ENCODE measurements at regions not wholly inside any gene's neighbourhood (a gene's known extent, or its start where the extent isn't known, plus 50 kb on each side); places are given as distances from the start of the nearest gene placed in this dataset.
"Not testable (repeated sequence)": the region's sequence is repeated elsewhere in the genome, so short reads cannot be mapped to it uniquely, and the experiment has no call there.

DNA sequence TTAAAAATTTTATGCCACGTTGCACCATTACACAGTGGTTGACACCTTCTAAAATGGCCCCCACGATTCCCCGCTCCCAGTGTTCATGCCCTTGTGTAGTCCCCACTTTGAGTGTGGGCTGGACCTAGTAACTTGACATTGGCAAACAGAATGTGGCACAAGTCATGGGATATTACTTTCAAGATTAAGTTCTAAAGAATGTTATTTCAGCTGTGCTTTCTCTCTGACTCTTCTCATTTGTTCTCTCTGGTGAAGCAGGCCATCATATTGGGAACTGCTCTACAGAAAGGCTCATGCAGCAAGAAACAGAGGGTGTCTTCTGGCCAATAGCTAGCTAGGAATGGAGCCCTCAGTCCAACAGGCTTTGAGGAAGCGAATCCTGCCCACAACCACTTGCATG is 67.1 kb downstream of the ATXN3L start:
- TF ChIP-seq POLR2A (IDR thresholded peaks at IDR 0.05; ENCODE audit: low read length) (no peak), GATA1 (IDR thresholded peaks at IDR 0.05; ENCODE audit: low read depth, low read length) (no peak)

GRCh38 chrX:13250826-13251580 is 68.8 kb downstream of the ATXN3L start:
- DNase-seq: no peak
- no peak for TF ChIP-seq POLR2A (IDR thresholded peaks at IDR 0.05; ENCODE audit: low read length)
- no peak for TF ChIP-seq GATA1 (IDR thresholded peaks at IDR 0.05; ENCODE audit: low read depth, low read length)

More for the DNA sequence above, 67.1 kb downstream of the ATXN3L start:
- no peak for DNase-seq

GRCh38 chrX:13248867-13249486 is 70.9 kb downstream of the ATXN3L start:
- DNase-seq: no peak
- TF ChIP-seq GATA1 (IDR thresholded peaks at IDR 0.05; ENCODE audit: low read depth, low read length) (no peak), POLR2A (IDR thresholded peaks at IDR 0.05; ENCODE audit: low read length) (no peak)

GRCh38 chrX:13239272-13239671 is 80.6 kb downstream of the ATXN3L start:
- DNase-seq: no peak
- no peak for TF ChIP-seq GATA1 (IDR thresholded peaks at IDR 0.05; ENCODE audit: low read depth, low read length)
- TF ChIP-seq POLR2A (IDR thresholded peaks at IDR 0.05; ENCODE audit: low read length): no peak

- peak in 1 of 2 experiments; percentile 0 for DNase-seq
- TF ChIP-seq GATA1 (IDR thresholded peaks at IDR 0.05; ENCODE audit: low read depth, low read length) (no peak), POLR2A (IDR thresholded peaks at IDR 0.05; ENCODE audit: low read length) (no peak)
Measured at GRCh38 chrX:13235930-13236329, 83.9 kb downstream of the ATXN3L start.

- no peak for DNase-seq
- no peak for TF ChIP-seq POLR2A (IDR thresholded peaks at IDR 0.05; ENCODE audit: low read length)
- TF ChIP-seq GATA1 (IDR thresholded peaks at IDR 0.05; ENCODE audit: low read depth, low read length): no peak
Measured at GRCh38 chrX:13232484-13232883, 87.4 kb downstream of the ATXN3L start.

DNA sequence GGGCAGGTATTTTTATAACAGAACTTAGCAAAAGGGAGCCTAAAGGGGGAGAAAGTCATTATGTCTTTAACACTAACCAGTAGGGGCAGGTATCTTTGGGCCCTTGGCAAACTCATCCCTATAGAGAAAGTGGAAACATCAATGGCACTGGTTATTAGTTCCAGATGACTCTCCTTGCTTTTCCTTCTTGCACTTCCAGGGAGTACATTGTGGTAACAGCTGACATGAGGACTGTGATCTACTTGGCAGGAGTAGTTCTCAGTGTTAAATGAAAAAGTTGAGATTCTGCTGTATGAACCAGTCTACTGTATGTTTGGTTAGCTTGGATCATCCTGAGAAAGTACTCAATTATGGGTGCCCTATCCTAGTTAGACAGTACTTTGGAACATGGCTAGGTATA is 93.6 kb downstream of the ATXN3L start:
- no peak for DNase-seq
- no peak for TF ChIP-seq GATA1 (IDR thresholded peaks at IDR 0.05; ENCODE audit: low read depth, low read length)
- no peak for TF ChIP-seq POLR2A (IDR thresholded peaks at IDR 0.05; ENCODE audit: low read length)

GRCh38 chrX:13223868-13224567 is 95.8 kb downstream of the ATXN3L start:
- DNase-seq: no peak
- TF ChIP-seq GATA1 (IDR thresholded peaks at IDR 0.05; ENCODE audit: low read depth, low read length): no peak
- no peak for TF ChIP-seq POLR2A (IDR thresholded peaks at IDR 0.05; ENCODE audit: low read length)

DNA sequence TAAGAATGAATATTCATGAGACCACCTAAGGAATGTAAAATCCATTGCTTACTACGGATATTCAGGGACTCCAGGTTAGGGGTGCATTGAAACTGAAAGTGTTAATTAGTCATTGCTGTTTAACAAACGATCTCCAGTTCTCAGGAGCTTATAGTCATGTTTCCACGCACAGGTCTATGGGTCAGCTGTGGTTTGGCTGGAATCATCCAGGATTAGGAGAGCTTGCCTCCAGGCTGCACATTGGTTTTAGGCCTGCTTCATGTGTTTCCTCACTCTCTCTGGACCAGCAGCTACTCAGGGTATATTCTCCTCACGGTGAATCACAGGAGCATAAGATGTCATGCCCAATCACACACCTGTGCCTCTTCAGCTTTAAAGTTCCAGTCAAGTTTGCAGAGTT is 98.9 kb downstream of the ATXN3L start:
- DNase-seq: no peak
- no peak for TF ChIP-seq GATA1 (IDR thresholded peaks at IDR 0.05; ENCODE audit: low read depth, low read length)
- TF ChIP-seq POLR2A (IDR thresholded peaks at IDR 0.05; ENCODE audit: low read length): no peak

DNA sequence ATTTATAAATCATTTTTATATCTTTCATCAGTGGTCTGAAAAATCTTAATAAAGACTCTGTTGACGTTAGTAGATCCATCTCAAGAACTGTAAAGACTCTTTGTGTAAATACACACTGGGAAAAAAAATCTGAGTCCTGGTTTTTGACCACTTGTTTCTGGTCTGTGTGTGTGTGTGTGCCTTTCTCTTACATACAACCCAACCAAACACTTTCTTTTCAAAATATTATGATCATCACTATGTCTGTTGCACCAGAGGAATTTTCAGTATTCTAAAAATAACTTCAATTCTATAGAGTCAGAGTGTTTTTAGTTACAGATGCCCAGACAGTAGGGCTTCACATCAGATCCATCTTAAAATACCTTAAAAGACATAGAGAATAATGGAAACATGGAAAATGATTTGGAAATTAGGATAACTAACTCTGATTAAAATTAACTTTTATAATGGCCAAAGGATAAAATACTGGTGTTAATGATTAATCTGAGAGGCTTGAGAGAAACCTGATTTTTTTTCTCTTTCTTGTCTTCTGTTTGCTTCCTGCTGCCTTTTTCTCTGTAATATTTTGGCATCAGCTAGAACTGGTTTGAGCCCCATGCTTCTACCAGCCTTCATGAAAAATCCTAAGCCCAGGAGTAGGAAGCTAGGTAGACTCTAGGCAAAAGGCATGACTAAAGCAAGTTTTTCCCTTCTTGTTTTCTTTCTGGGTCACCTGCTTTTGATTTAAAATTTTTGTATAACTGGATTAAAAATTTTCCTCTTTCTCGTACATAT is 99.7 kb downstream of the ATXN3L start:
- DNase-seq: no peak
- no peak for TF ChIP-seq GATA1 (IDR thresholded peaks at IDR 0.05; ENCODE audit: low read depth, low read length)
- TF ChIP-seq POLR2A (IDR thresholded peaks at IDR 0.05; ENCODE audit: low read length): no peak

GRCh38 chrX:13218758-13219157 is 101.1 kb downstream of the ATXN3L start:
- TF ChIP-seq POLR2A (IDR thresholded peaks at IDR 0.05; ENCODE audit: low read length) (no peak), GATA1 (IDR thresholded peaks at IDR 0.05; ENCODE audit: low read depth, low read length) (no peak)

DNA sequence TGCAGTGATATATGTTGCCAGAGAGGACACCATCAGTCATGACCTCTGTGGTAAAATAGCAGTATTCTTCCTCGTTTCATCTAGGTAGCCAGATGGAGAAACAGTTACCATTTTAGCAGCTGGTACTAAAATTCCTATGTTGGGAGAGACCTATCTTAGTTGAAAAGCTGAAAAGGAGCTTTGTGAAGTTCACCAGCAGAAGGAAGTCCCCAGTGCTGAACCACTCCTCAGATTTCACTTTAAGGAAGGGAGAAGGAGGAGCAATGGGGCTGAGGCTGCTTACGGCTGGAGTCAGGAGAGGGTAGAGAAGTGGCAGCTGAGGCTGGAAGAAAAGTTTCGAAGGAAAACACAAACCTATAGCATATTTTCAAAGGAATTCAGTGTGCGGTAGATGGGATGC is 103.7 kb downstream of the ATXN3L start:
- DNase-seq: no peak
- no peak for TF ChIP-seq GATA1 (IDR thresholded peaks at IDR 0.05; ENCODE audit: low read depth, low read length)
- no peak for TF ChIP-seq POLR2A (IDR thresholded peaks at IDR 0.05; ENCODE audit: low read length)

More at GRCh38 chrX:13218758-13219157, 101.1 kb downstream of the ATXN3L start:
- DNase-seq: no peak

- TF ChIP-seq POLR2A (IDR thresholded peaks at IDR 0.05; ENCODE audit: low read length): no peak
- no peak for TF ChIP-seq GATA1 (IDR thresholded peaks at IDR 0.05; ENCODE audit: low read depth, low read length)
- no peak for DNase-seq
Measured at GRCh38 chrX:13215729-13216128, 104.1 kb downstream of the ATXN3L start.

GRCh38 chrX:13212191-13212651 is 107.6 kb downstream of the ATXN3L start:
- TF ChIP-seq GATA1 (IDR thresholded peaks at IDR 0.05; ENCODE audit: low read depth, low read length) (no peak), POLR2A (IDR thresholded peaks at IDR 0.05; ENCODE audit: low read length) (no peak)
- DNase-seq: no peak

GRCh38 chrX:13210142-13210541 is 109.7 kb downstream of the ATXN3L start:
- not testable (repeated sequence) for DNase-seq

DNA sequence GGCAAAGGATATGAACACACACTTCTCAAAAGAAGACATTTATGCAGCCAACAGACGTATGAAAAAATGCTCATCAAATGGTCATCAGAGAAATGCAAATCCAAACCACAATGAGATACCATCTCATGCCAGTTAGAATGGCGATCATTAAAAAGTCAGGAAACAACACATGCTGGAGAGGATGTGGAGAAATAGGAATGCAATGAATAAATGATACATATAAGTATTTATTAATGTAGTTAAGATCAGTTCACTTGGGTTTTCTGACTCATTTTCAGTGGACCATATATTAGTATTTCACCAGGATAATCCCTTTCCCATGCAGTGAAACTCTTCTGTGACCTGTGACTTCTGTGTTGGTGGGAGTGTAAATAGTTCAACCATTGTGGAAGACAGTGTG is 110.1 kb downstream of the ATXN3L start:
- DNase-seq: not testable (repeated sequence)
